GM23338 (cell line): ENCODE measurements at regions not wholly inside any gene's neighbourhood (a gene's known extent, or its start where the extent isn't known, plus 50 kb on each side); places are given as distances from the start of the nearest gene placed in this dataset.

Source experiments
- ATAC-seq: fragments of 200-7000 bp; cut with Tn5 transposase; 3 replicates; pipeline ENCODE4 v1.9.1; 2020
- DNase-seq: peaks from one replicate; pipeline ENCODE4 v3.0.0-alpha.2; 2015; ENCODE audit warnings: low spot score
- H2AFZ ChIP-seq: fragments of 200-600 bp; sonication (generic); 2 replicates; pipeline ENCODE4 v1.8.0; 2016; ENCODE audit warnings: antibody characterized with exemption, mild to moderate bottlenecking, moderate library complexity
- H3F3A ChIP-seq: fragments of 200-600 bp; sonication (generic); replicated peaks from 2 replicates; pipeline ENCODE4 v1.8.0; 2017; ENCODE audit warnings: antibody characterized with exemption, mixed run types, low read depth
- H3K27ac ChIP-seq: fragments of 200-600 bp; sonication (generic); 2 replicates; pipeline ENCODE4 v1.6.1; 2016; ENCODE audit warnings: low read depth
- H3K27me3 ChIP-seq: fragments of 200-600 bp; sonication (generic); 2 replicates; pipeline ENCODE4 v1.8.0; 2016; ENCODE audit warnings: mild to moderate bottlenecking, mixed run types, moderate library complexity; ENCODE audit not compliant: insufficient read depth
- H3K36me3 ChIP-seq: fragments of 200-600 bp; sonication (generic); 2 replicates; pipeline ENCODE4 v1.8.0; 2016; ENCODE audit warnings: mild to moderate bottlenecking; ENCODE audit not compliant: insufficient read depth
- H3K4me1 ChIP-seq: fragments of 200-600 bp; sonication (generic); 2 replicates; pipeline ENCODE4 v1.8.0; 2016; ENCODE audit warnings: mild to moderate bottlenecking, moderate library complexity; ENCODE audit not compliant: insufficient read depth
- H3K4me2 ChIP-seq: fragments of 200-600 bp; sonication (generic); 2 replicates; pipeline ENCODE4 v1.7.1; 2017; ENCODE audit warnings: mixed run types
- H3K4me3 ChIP-seq: fragments of 200-600 bp; sonication (generic); 2 replicates; pipeline ENCODE4 v1.6.1; 2016; ENCODE audit warnings: mixed run types
- H3K79me2 ChIP-seq: fragments of 200-600 bp; sonication (generic); replicated peaks from 2 replicates; pipeline ENCODE4 v1.8.0; 2017; ENCODE audit warnings: mild to moderate bottlenecking; ENCODE audit not compliant: insufficient read depth
- H3K9me2 ChIP-seq: fragments of 200-600 bp; sonication (generic); 2 replicates; pipeline ENCODE4 v1.8.0; 2017; ENCODE audit not compliant: insufficient read depth
- H4K20me1 ChIP-seq: fragments of 200-600 bp; sonication (generic); replicated peaks from 2 replicates; pipeline ENCODE4 v1.8.0; 2017; ENCODE audit warnings: mild to moderate bottlenecking; ENCODE audit not compliant: insufficient read depth
- H3K27ac Mint-ChIP-seq: 2 replicates; pipeline ENCODE4 v1.8.0; 2020; ENCODE audit warnings: inconsistent platforms, mild to moderate bottlenecking, moderate library complexity, mixed read lengths
- H3K27me3 Mint-ChIP-seq: 3 replicates; pipeline ENCODE4 v1.8.0; 2022; ENCODE audit warnings: low read depth, mild to moderate bottlenecking, moderate library complexity, mixed read lengths, inconsistent platforms; ENCODE audit not compliant: insufficient read depth, poor library complexity
- H3K36me3 Mint-ChIP-seq: 3 replicates; pipeline ENCODE4 v1.8.0; 2021; ENCODE audit warnings: low read depth, mild to moderate bottlenecking, inconsistent platforms, moderate library complexity, mixed read lengths
- H3K4me1 Mint-ChIP-seq: 3 replicates; pipeline ENCODE4 v1.8.0; 2020; ENCODE audit warnings: mild to moderate bottlenecking, inconsistent platforms, mixed read lengths
- H3K4me3 Mint-ChIP-seq: 3 replicates; pipeline ENCODE4 v1.8.0; 2021; ENCODE audit warnings: moderate library complexity, mild to moderate bottlenecking, inconsistent platforms, mixed read lengths
- H3K9me3 Mint-ChIP-seq: 3 replicates; pipeline ENCODE4 v1.8.0; 2020; ENCODE audit warnings: moderate library complexity, mild to moderate bottlenecking, inconsistent platforms, mixed read lengths
- CREB1 ChIP-seq: fragments of 250-450 bp; sonication (Bioruptor Pico); IDR thresholded peaks from 2 replicates; pipeline ENCODE4 v1.5.0; 2020; ENCODE audit warnings: low read depth, mild to moderate bottlenecking, moderate library complexity
- CTCF ChIP-seq, 2 experiments: fragments of 200-600 bp in 1 of 2; sonication (generic) in 1 of 2; conservative IDR thresholded peaks; 2 replicates each; pipeline versions ENCODE4 v1.5.1 to v1.6.1; 2016 to 2017; ENCODE audit warnings: antibody characterized with exemption in 2 of 2, low read depth in 2 of 2, mild to moderate bottlenecking in 2 of 2, moderate library complexity in 1 of 2
- ETS1 ChIP-seq: IDR thresholded peaks from 2 replicates; pipeline ENCODE4 v1.6.1; 2016; ENCODE audit warnings: antibody characterized with exemption
- EZH2 ChIP-seq: fragments of 200-600 bp; sonication (generic); IDR thresholded peaks from one replicate; pipeline ENCODE4 v1.8.0; 2017; ENCODE audit warnings: antibody characterized with exemption, mild to moderate bottlenecking, low read depth; ENCODE audit not compliant: unreplicated experiment
- EZH2phosphoT487 ChIP-seq: fragments of 200-600 bp; sonication (generic); IDR thresholded peaks from one replicate; pipeline ENCODE4 v1.8.1; 2018; ENCODE audit warnings: antibody characterized with exemption; ENCODE audit not compliant: unreplicated experiment
- JUNB ChIP-seq: IDR thresholded peaks from one replicate; pipeline ENCODE4 v1.6.1; 2016; ENCODE audit warnings: antibody characterized with exemption; ENCODE audit not compliant: unreplicated experiment
- NANOG ChIP-seq: IDR thresholded peaks from 2 replicates; pipeline ENCODE4 v1.6.1; 2016; ENCODE audit warnings: antibody characterized with exemption, borderline replicate concordance
- POLR2AphosphoS5 ChIP-seq: IDR thresholded peaks from 2 replicates; pipeline ENCODE4 v1.6.1; 2016; ENCODE audit warnings: antibody characterized with exemption, low read depth
- REST ChIP-seq: IDR thresholded peaks from one replicate; pipeline ENCODE4 v1.6.1; 2018; ENCODE audit warnings: antibody characterized with exemption; ENCODE audit not compliant: unreplicated experiment
- STAT1 ChIP-seq: IDR thresholded peaks from one replicate; pipeline ENCODE4 v1.6.1; 2016; ENCODE audit warnings: antibody characterized with exemption; ENCODE audit not compliant: unreplicated experiment
- ZNF114 ChIP-seq: fragments of 250-450 bp; sonication (Bioruptor Pico); IDR thresholded peaks from 2 replicates; pipeline ENCODE4 v1.5.0; 2020; ENCODE audit warnings: mild to moderate bottlenecking, moderate library complexity
- ZNF331 ChIP-seq: fragments of 250-450 bp; sonication (Bioruptor Pico); IDR thresholded peaks from 2 replicates; pipeline ENCODE4 v1.5.0; 2020; ENCODE audit warnings: low read depth, mild to moderate bottlenecking, moderate library complexity
- ZNF462 ChIP-seq: fragments of 250-450 bp; sonication (Bioruptor Pico); IDR thresholded peaks from 2 replicates; pipeline ENCODE4 v1.5.0; 2020; ENCODE audit warnings: mild to moderate bottlenecking, moderate library complexity

- Histone ChIP-seq H4K20me1 (no peaks in the 10 kb centered on the region), H3F3A (no peaks in the 10 kb centered on the region), H3K36me3 (no peaks in the 10 kb centered on the region), H3K4me1 (peaks cover 20% of the 10 kb centered on the region), H3K79me2 (no peaks in the 10 kb centered on the region), H2AFZ (no peak overlapping the region), H3K4me2 (no peak overlapping the region), H3K4me3 (no peak overlapping the region), H3K9me2 (no peaks in the 10 kb centered on the region; the same call in 1 of the 2 replicates), H3K27ac (no peak overlapping the region), H3K27me3 (no peaks in the 10 kb centered on the region)
- Mint-ChIP-seq H3K4me1 (peaks cover 37% of the 10 kb centered on the region), H3K9me3 (no peaks in the 10 kb centered on the region; the same call in 2 of the 3 replicates), H3K27me3 (peaks cover 4% of the 10 kb centered on the region), H3K4me3 (no peak overlapping the region), H3K36me3 (no peaks in the 10 kb centered on the region; the same call in 2 of the 3 replicates), H3K27ac (peak overlapping the region; percentile 30; the same call in 1 of the 2 replicates)
- peak; percentile 56 for ATAC-seq
- TF ChIP-seq NANOG (no peak), ZNF331 (CRISPR knock-in tag) (no peak), ZNF462 (CRISPR knock-in tag) (no peak), CTCF (conservative IDR thresholded peaks at IDR 0.05; ENCODE audit: low read depth in 2 of 2) (no peak), JUNB (no peak), ZNF114 (CRISPR knock-in tag) (no peak), REST (no peak), CREB1 (CRISPR knock-in tag) (no peak), STAT1 (no peak), ETS1 (no peak), POLR2AphosphoS5 (no peak), EZH2phosphoT487 (no peak), EZH2 (no peak)
- DNase-seq: no peak
These were observed 138.0 kb upstream of the ASB18 start for GRCh38 chr2:236402033-236402790.
